ENCODE measurements at regions not wholly inside any gene's neighbourhood (a gene's known extent, or its start where the extent isn't known, plus 50 kb on each side); places are given as distances from the start of the nearest gene placed in this dataset.

GRCh38 chr9:108166519-108166918, 677.0 kb upstream of the KLF4 start:
- H3K27me3 ChIP-seq (ENCODE audit: control insufficient read depth in 2 of 2, insufficient read depth in 2 of 2, low read length in 2 of 2), result no peaks in the 10 kb centered on the region
- H3K36me3 ChIP-seq (replicated peaks in 1 of 2; ENCODE audit: control insufficient read depth in 1 of 2, insufficient read depth in 2 of 2, low read length in 2 of 2), result no peaks in the 10 kb centered on the region

GRCh38 chr9:108163321-108164005, 673.9 kb upstream of the KLF4 start:
- no peaks in the 10 kb centered on the region for H3K36me3 Mint-ChIP-seq
- no peak overlapping the region for H3K4me3 Mint-ChIP-seq
- Histone ChIP-seq H4K20me1 (ENCODE audit: insufficient read depth, low read length) (no peaks in the 10 kb centered on the region), H3K27me3 (ENCODE audit: control insufficient read depth in 2 of 2, insufficient read depth in 2 of 2, low read length in 2 of 2) (no peaks in the 10 kb centered on the region), H3K36me3 (replicated peaks in 1 of 2; ENCODE audit: control insufficient read depth in 1 of 2, insufficient read depth in 2 of 2, low read length in 2 of 2) (no peaks in the 10 kb centered on the region), H3K9ac (ENCODE audit: insufficient read depth, low read length, poor library complexity, severe bottlenecking) (no peak overlapping the region), H3K9me3 (replicated peaks in 1 of 2; ENCODE audit: control insufficient read depth in 1 of 2, insufficient read depth in 1 of 2, low read length in 2 of 2) (no peaks in the 10 kb centered on the region), H3K79me2 (ENCODE audit: insufficient read depth, low read length) (no peaks in the 10 kb centered on the region), H3K4me1 (ENCODE audit: control insufficient read depth in 1 of 2, insufficient read depth in 2 of 2, low read length in 2 of 2) (peaks cover 5 to 7% of the 10 kb centered on the region in 2 donors), H3K27ac (ENCODE audit: low read depth in 1 of 2, low read length in 2 of 2) (no peak overlapping the region), H3K4me2 (replicated peaks; ENCODE audit: extremely low read depth, low read length, poor library complexity, severe bottlenecking) (no peak overlapping the region), H2AFZ (ENCODE audit: insufficient read depth, low read depth, low read length, poor library complexity, severe bottlenecking) (no peak overlapping the region), H3K4me3 (replicated peaks in 1 of 3; ENCODE audit: low read depth in 2 of 3, low read length in 3 of 3) (no peak overlapping the region)
- peaks cover 18% of the 10 kb centered on the region for H3K4me1 Mint-ChIP-seq
- intact Hi-C loops (cut with micrococcal nuclease), result loop anchor here in 1 of 2 donors (5.0 kb wide), 1 partner anchor 59 kb away; no protein-coding TSS in a partner anchor
- WGBS (ENCODE audit: insufficient coverage), result 100% methylated on average over 4 of the region's 6 CpGs
- TF ChIP-seq CTCF (IDR thresholded peaks at IDR 0.05), result no peak
- H3K27ac Mint-ChIP-seq, result no peak overlapping the region
- peaks cover 2 to 4% (median 4%) of the 10 kb centered on the region in 3 donors for H3K27me3 Mint-ChIP-seq (ENCODE audit: low read depth in 3 of 3)
- peaks cover 0 to 6% (median 3%) of the 10 kb centered on the region in 7 donors for H3K9me3 Mint-ChIP-seq
- DNase-seq, result no peak

More at GRCh38 chr9:108166519-108166918, 677.0 kb upstream of the KLF4 start:
- Histone ChIP-seq H3K4me1 (ENCODE audit: control insufficient read depth in 1 of 2, insufficient read depth in 2 of 2, low read length in 2 of 2) (no peaks in the 10 kb centered on the region), H3K79me2 (ENCODE audit: insufficient read depth, low read length) (no peaks in the 10 kb centered on the region), H2AFZ (ENCODE audit: insufficient read depth, low read depth, low read length, poor library complexity, severe bottlenecking) (no peak overlapping the region), H3K4me2 (replicated peaks; ENCODE audit: extremely low read depth, low read length, poor library complexity, severe bottlenecking) (no peak overlapping the region), H4K20me1 (ENCODE audit: insufficient read depth, low read length) (no peaks in the 10 kb centered on the region), H3K9me3 (replicated peaks in 1 of 2; ENCODE audit: control insufficient read depth in 1 of 2, insufficient read depth in 1 of 2, low read length in 2 of 2) (no peaks in the 10 kb centered on the region), H3K9ac (ENCODE audit: insufficient read depth, low read length, poor library complexity, severe bottlenecking) (no peak overlapping the region), H3K27ac (ENCODE audit: low read depth in 1 of 2, low read length in 2 of 2) (no peak overlapping the region), H3K4me3 (replicated peaks in 1 of 3; ENCODE audit: low read depth in 2 of 3, low read length in 3 of 3) (no peak overlapping the region)
- no peak for DNase-seq
- H3K27ac Mint-ChIP-seq, result no peak overlapping the region
- H3K27me3 Mint-ChIP-seq (ENCODE audit: low read depth in 3 of 3), result peaks cover 0 to 3% (median 2%) of the 10 kb centered on the region in 3 donors
- peaks cover 0 to 8% (median 5%) of the 10 kb centered on the region in 7 donors for H3K9me3 Mint-ChIP-seq
- WGBS (ENCODE audit: insufficient coverage), result no CpG with 5 or more reads among the region's 2 CpGs
- intact Hi-C loops (cut with micrococcal nuclease), result no loop called here
- peaks cover 7% of the 10 kb centered on the region for H3K4me1 Mint-ChIP-seq
- no peak overlapping the region for H3K4me3 Mint-ChIP-seq
- no peaks in the 10 kb centered on the region for H3K36me3 Mint-ChIP-seq
- TF ChIP-seq CTCF (IDR thresholded peaks at IDR 0.05), result no peak

All from CD14-positive monocyte (primary cell).